ENCODE measurements at regions not wholly inside any gene's neighbourhood (a gene's known extent, or its start where the extent isn't known, plus 50 kb on each side); places are given as distances from the start of the nearest gene placed in this dataset.

GRCh38 chr2:223365158-223365679 lies 236.9 kb downstream of the SCG2 start:
- TF ChIP-seq, protein P1, sequence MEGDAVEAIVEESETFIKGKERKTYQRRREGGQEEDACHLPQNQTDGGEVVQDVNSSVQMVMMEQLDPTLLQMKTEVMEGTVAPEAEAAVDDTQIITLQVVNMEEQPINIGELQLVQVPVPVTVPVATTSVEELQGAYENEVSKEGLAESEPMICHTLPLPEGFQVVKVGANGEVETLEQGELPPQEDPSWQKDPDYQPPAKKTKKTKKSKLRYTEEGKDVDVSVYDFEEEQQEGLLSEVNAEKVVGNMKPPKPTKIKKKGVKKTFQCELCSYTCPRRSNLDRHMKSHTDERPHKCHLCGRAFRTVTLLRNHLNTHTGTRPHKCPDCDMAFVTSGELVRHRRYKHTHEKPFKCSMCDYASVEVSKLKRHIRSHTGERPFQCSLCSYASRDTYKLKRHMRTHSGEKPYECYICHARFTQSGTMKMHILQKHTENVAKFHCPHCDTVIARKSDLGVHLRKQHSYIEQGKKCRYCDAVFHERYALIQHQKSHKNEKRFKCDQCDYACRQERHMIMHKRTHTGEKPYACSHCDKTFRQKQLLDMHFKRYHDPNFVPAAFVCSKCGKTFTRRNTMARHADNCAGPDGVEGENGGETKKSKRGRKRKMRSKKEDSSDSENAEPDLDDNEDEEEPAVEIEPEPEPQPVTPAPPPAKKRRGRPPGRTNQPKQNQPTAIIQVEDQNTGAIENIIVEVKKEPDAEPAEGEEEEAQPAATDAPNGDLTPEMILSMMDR (optimal IDR thresholded peaks at IDR 0.05 in 1 of 3, IDR thresholded peaks at IDR 0.05 in 1 of 3, conservative IDR thresholded peaks at IDR 0.05 in 1 of 3; ENCODE audit: extremely low read depth in 1 of 3, insufficient read depth in 2 of 3, low read length in 3 of 3) = no peak
- no peak for TF ChIP-seq EZH2 (IDR thresholded peaks at IDR 0.05; ENCODE audit: low read length)

Data from keratinocyte (primary cell).